Stomach smooth muscle (tissue), 2 donors: ENCODE measurements at regions not wholly inside any gene's neighbourhood (a gene's known extent, or its start where the extent isn't known, plus 50 kb on each side); places are given as distances from the start of the nearest gene placed in this dataset.

Source experiments
- H3K27ac ChIP-seq: one replicate; pipeline ENCODE4 v1.7.0; 2013; ENCODE audit warnings: mild to moderate bottlenecking, low read length, inconsistent platforms
- H3K27me3 ChIP-seq, 2 donors: one replicate each; pipeline ENCODE4 v1.7.0; 2013; ENCODE audit warnings: low read length in 2 of 2; ENCODE audit not compliant: insufficient read depth in 2 of 2, control insufficient read depth in 1 of 2
- H3K36me3 ChIP-seq, 2 donors: one replicate each; pipeline ENCODE4 v1.7.0; 2013; ENCODE audit warnings: low read length in 2 of 2; ENCODE audit not compliant: control insufficient read depth in 2 of 2, insufficient read depth in 2 of 2
- H3K4me1 ChIP-seq: one replicate; pipeline ENCODE4 v1.7.0; 2013; ENCODE audit warnings: low read length; ENCODE audit not compliant: control insufficient read depth, insufficient read depth
- H3K4me3 ChIP-seq, 2 donors: one replicate each; pipeline ENCODE4 v1.7.0; 2013; ENCODE audit warnings: low read length in 2 of 2
- H3K9ac ChIP-seq, 2 donors: one replicate each; pipeline ENCODE4 v1.7.0; 2013; ENCODE audit warnings: low read length in 2 of 2, mild to moderate bottlenecking in 1 of 2
- H3K9me3 ChIP-seq, 2 donors: one replicate each; pipeline ENCODE4 v1.7.0; 2013; ENCODE audit warnings: low read length in 2 of 2; ENCODE audit not compliant: control insufficient read depth in 2 of 2
- donor health status: healthy.
- donor health status: Pancreatic carcinoma.

DNA sequence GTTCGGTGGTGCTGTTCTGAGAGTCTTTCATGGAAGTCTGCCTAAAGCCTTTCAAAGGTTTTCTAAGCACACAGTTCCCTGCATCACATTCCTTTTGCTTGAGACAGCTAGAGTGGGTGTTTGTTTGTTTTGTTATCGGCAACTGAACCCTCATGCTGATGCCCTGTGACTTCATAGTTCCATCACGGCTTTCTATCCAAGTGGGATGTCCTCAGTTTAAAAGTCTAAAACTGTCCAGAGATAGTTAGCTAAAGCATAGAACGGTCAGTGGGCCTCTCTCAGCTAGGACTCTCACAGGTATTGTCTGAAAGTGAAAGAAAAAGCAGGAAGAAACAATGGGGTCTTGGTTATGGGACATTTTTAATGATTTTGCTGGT lies 337.3 kb downstream of the OSR1 start:
- no peak overlapping the region for H3K27ac ChIP-seq
- H3K9me3 ChIP-seq = no peaks in the 10 kb centered on the region
- H3K9ac ChIP-seq = no peak overlapping the region

GRCh38 chr2:19020144-19021099 lies 338.0 kb downstream of the OSR1 start:
- Histone ChIP-seq H3K27ac (no peak overlapping the region), H3K36me3 (no peaks in the 10 kb centered on the region), H3K27me3 (no peaks in the 10 kb centered on the region), H3K4me3 (no peak overlapping the region), H3K4me1 (no peaks in the 10 kb centered on the region), H3K9me3 (no peaks in the 10 kb centered on the region), H3K9ac (no peak overlapping the region)

More for the DNA sequence above, 337.3 kb downstream of the OSR1 start:
- Histone ChIP-seq H3K36me3 (no peaks in the 10 kb centered on the region), H3K27me3 (no peaks in the 10 kb centered on the region), H3K4me3 (no peak overlapping the region), H3K4me1 (no peaks in the 10 kb centered on the region)

DNA sequence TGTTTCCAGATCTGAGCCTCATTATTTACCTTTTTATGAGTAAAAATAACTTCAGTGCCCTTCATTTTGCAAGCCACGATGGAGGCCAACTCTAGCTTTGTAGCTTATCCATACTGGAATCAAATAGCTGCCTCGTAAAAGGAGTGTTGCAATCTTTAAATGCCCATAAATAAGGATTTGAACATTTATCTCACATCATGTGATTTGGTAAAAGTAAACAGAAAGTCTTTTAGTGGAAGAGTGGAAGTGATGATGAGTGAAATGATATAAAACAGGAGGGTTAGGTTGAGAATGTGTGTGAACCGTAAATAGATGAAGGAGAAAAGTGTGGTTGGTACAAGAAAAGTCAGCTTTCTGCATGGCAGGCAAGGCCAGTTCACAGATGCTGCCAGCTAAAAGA lies 348.9 kb downstream of the OSR1 start:
- Histone ChIP-seq H3K4me3 (no peak overlapping the region), H3K27me3 (no peaks in the 10 kb centered on the region), H3K9ac (no peak overlapping the region), H3K4me1 (peaks cover 2% of the 10 kb centered on the region), H3K27ac (no peak overlapping the region), H3K36me3 (no peaks in the 10 kb centered on the region), H3K9me3 (no peaks in the 10 kb centered on the region)

GRCh38 chr2:19003554-19003953 lies 354.9 kb downstream of the OSR1 start:
- Histone ChIP-seq H3K9ac (no peak overlapping the region), H3K27me3 (no peaks in the 10 kb centered on the region), H3K27ac (no peak overlapping the region), H3K4me3 (no peak overlapping the region), H3K9me3 (no peaks in the 10 kb centered on the region), H3K4me1 (no peaks in the 10 kb centered on the region), H3K36me3 (no peaks in the 10 kb centered on the region)

DNA sequence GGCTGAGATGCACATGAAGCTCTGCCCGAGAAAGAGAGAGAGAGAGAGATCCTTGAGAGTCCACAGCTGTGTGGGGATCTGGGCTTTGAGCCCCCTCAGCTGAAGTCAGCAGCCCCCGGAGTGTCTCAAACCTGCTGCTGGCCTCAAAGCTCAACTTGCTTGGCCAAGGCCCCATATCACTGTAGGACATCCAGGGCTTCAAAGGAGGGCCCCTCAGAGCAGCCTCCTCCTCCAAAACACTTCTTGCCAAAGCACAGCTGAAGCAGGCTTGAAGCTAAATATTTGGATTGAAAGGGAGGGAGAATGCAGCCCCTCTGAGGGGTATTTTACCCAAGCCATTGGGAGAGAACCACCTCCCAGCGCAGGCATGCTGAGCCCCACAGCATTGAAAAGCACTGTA lies 357.6 kb downstream of the OSR1 start:
- no peaks in the 10 kb centered on the region for H3K4me1 ChIP-seq
- H3K9me3 ChIP-seq = no peaks in the 10 kb centered on the region
- H3K4me3 ChIP-seq = no peak overlapping the region
- H3K9ac ChIP-seq = no peak overlapping the region
- no peaks in the 10 kb centered on the region for H3K27me3 ChIP-seq
- no peak overlapping the region for H3K27ac ChIP-seq
- no peaks in the 10 kb centered on the region for H3K36me3 ChIP-seq

GRCh38 chr2:18999198-18999597 lies 359.2 kb downstream of the OSR1 start:
- Histone ChIP-seq H3K4me1 (no peaks in the 10 kb centered on the region), H3K9me3 (no peaks in the 10 kb centered on the region), H3K4me3 (no peak overlapping the region), H3K27me3 (no peaks in the 10 kb centered on the region), H3K36me3 (no peaks in the 10 kb centered on the region), H3K9ac (no peak overlapping the region), H3K27ac (no peak overlapping the region)

DNA sequence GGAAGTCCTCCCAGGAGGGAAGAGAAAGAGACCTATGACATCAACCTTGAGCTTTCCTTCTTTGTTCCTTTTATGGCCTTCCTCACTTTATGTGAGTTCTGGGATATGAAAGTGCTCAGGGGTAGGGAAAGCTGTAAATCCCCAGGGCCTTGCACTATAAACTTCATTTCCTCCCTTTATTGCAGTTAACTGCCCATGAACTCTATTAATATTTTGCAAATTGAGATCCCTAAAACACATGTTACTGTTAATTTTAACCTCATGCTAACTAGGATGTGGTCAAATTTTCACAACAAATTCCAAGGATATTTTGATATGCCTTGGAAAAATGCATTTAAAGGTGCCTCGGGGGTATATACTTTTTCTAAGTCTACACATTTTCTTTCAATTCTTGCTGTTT lies 359.9 kb downstream of the OSR1 start:
- Histone ChIP-seq H3K27me3 (no peaks in the 10 kb centered on the region), H3K27ac (no peak overlapping the region), H3K9ac (no peak overlapping the region), H3K36me3 (no peaks in the 10 kb centered on the region), H3K9me3 (no peaks in the 10 kb centered on the region), H3K4me1 (no peaks in the 10 kb centered on the region), H3K4me3 (no peak overlapping the region)

DNA sequence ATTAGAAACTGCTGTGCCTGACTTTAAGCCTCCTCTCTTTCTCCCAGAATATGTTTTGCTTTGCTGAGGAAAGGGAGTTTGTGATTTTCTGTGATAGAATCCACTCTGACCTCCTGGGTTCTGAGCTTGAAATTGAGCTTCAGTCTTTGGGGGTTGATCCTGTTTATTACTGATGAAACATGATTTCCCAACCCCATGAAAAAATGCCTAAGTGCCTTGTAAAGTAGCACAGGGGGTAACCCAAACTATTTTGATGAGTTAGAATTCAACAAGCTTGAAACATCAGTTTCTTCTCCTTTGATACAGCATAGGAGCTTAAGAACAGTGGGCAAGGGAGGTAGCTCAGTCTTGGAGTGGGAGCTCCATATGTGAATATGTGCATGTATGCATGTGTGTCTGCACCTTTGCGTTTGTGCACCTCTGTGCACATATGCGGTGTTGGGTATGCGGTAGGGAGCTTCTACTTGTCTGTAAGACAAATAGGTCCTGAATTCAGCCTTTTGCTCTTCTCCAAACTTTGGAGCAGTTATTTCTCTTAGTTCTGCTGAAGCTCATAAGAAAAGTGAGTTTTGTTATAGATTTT lies 364.6 kb downstream of the OSR1 start:
- no peaks in the 10 kb centered on the region for H3K27me3 ChIP-seq
- H3K4me3 ChIP-seq = no peak overlapping the region
- no peaks in the 10 kb centered on the region for H3K36me3 ChIP-seq
- H3K27ac ChIP-seq = no peak overlapping the region
- no peaks in the 10 kb centered on the region for H3K9me3 ChIP-seq
- peaks cover 9% of the 10 kb centered on the region for H3K4me1 ChIP-seq
- H3K9ac ChIP-seq = no peak overlapping the region

- Histone ChIP-seq H3K27ac (no peak overlapping the region), H3K9me3 (no peaks in the 10 kb centered on the region), H3K4me1 (peaks cover 13% of the 10 kb centered on the region), H3K27me3 (no peaks in the 10 kb centered on the region), H3K9ac (no peak overlapping the region), H3K4me3 (peak overlapping the region in 1 of 2 donors; percentile 15), H3K36me3 (no peaks in the 10 kb centered on the region)
Observed at GRCh38 chr2:18991177-18992168, 366.9 kb downstream of the OSR1 start.

- H3K27ac ChIP-seq = no peak overlapping the region
- no peaks in the 10 kb centered on the region for H3K9me3 ChIP-seq
- H3K27me3 ChIP-seq = no peaks in the 10 kb centered on the region
- no peaks in the 10 kb centered on the region for H3K36me3 ChIP-seq
- H3K9ac ChIP-seq = no peak overlapping the region
- H3K4me1 ChIP-seq = peaks cover 13% of the 10 kb centered on the region
- H3K4me3 ChIP-seq = no peak overlapping the region
Observed at GRCh38 chr2:18988631-18989232, 369.7 kb downstream of the OSR1 start.
